ENCODE measurements at regions not wholly inside any gene's neighbourhood (a gene's known extent, or its start where the extent isn't known, plus 50 kb on each side); places are given as distances from the start of the nearest gene placed in this dataset.
"Not testable (repeated sequence)": the region's sequence is repeated elsewhere in the genome, so short reads cannot be mapped to it uniquely, and the experiment has no call there.

DNA sequence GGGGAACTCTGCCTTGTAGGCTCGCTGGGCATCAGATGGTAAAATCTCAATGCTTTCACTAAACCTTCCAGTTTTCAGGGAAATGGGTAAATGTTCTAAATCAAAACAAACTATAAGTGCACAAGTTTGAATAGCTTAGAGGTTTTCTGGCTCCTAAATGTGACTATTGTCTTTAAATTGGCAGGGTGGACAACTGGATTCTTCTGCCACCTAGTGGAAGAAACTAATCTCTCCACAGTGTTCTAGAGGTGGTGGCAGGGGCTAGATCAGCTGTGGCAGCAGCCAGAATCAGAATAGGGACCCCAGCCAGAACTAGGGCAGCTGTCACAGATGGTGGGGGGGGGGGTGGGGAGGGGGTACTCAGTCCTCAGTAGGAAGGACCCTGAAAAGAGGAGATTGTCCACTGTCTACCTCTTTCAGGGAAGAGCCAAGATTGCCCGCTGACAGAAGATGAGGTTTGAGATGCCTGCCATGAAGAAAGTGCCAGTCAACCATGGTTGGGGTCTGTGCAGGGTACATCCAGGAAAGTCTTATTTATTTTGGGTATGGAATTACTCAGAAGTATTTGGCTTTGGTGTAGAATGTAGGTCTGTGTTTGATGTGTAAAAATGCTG is 201.4 kb downstream of the CCNG2 start:
- DNase-seq (ENCODE audit: low read depth) = peak; percentile 58
- H3K4me3 ChIP-seq (ENCODE audit: low read depth, low read length) = no peak overlapping the region
- peak; percentile 74 for TF ChIP-seq CTCF (conservative IDR thresholded peaks at IDR 0.05; ENCODE audit: low read depth, low read length)

GRCh38 chr4:77360451-77360850 is 203.4 kb downstream of the CCNG2 start:
- no peak for DNase-seq (ENCODE audit: low read depth)
- no peak for TF ChIP-seq CTCF (conservative IDR thresholded peaks at IDR 0.05; ENCODE audit: low read depth, low read length)
- H3K4me3 ChIP-seq (ENCODE audit: low read depth, low read length) = no peak overlapping the region

DNA sequence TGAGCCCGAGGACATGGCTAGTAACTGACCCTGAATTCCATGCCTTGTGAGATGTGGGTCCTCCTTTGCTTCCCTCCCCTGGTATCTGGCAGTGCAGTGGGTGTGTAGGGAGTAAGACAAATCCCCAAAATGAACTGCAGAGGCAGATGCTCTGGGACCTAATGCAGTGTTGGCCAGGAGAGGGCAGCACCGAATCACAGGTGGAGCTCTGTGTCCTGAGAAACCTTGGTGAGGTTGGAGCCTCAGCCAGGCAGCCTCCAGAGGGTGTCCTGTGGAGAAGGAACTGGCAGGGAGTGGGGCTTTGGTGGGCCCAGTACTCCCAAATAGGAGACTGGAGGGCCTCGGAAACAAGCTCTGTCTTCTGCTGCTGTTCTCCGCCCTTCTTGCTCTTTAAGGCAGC is 209.9 kb downstream of the CCNG2 start:
- not testable (repeated sequence) for DNase-seq (ENCODE audit: low read depth)
- TF ChIP-seq CTCF (conservative IDR thresholded peaks at IDR 0.05; ENCODE audit: low read depth, low read length) = peak; percentile 29

GRCh38 chr4:77367638-77368037 is 210.6 kb downstream of the CCNG2 start:
- no peak overlapping the region for H3K4me3 ChIP-seq (ENCODE audit: low read depth, low read length)
- DNase-seq (ENCODE audit: low read depth) = no peak
- TF ChIP-seq CTCF (conservative IDR thresholded peaks at IDR 0.05; ENCODE audit: low read depth, low read length) = no peak

More for the DNA sequence above, 209.9 kb downstream of the CCNG2 start:
- not testable (repeated sequence) for H3K4me3 ChIP-seq (ENCODE audit: low read depth, low read length)

DNA sequence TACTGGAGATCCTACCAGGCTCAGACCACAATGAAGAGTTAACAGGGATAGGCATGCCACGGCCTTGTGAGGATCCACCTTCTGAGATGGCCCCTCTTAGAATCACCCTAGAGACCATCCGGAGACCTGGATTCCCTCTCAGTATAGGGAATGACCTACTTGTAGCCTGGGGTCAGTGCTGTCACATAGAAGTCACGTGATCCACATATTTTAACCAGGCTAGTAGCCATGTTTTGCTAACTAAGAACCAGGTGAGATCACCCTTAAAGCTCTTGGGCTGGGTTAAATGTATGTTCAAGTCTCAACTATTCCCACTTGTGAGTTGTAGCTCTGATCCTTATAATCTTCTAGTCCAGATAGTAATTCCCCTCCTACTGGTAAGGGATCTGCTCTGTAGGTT is 215.4 kb downstream of the CCNG2 start:
- TF ChIP-seq CTCF (conservative IDR thresholded peaks at IDR 0.05; ENCODE audit: low read depth, low read length) = no peak
- DNase-seq (ENCODE audit: low read depth) = no peak
- no peak overlapping the region for H3K4me3 ChIP-seq (ENCODE audit: low read depth, low read length)

GRCh38 chr4:77375866-77376607 is 219.0 kb downstream of the CCNG2 start:
- no peak overlapping the region for H3K4me3 ChIP-seq (ENCODE audit: low read depth, low read length)
- no peak for TF ChIP-seq CTCF (conservative IDR thresholded peaks at IDR 0.05; ENCODE audit: low read depth, low read length)
- DNase-seq (ENCODE audit: low read depth) = no peak
